H1 (cell line): ENCODE measurements at regions not wholly inside any gene's neighbourhood (a gene's known extent, or its start where the extent isn't known, plus 50 kb on each side); places are given as distances from the start of the nearest gene placed in this dataset.

Source experiments
- CREB1 ChIP-seq: IDR thresholded peaks from 2 replicates; pipeline ENCODE4 v1.6.1; 2012; ENCODE audit warnings: inconsistent platforms
- JUND ChIP-seq: IDR thresholded peaks from 2 replicates; pipeline ENCODE4 v1.6.1; 2011; ENCODE audit warnings: mild to moderate bottlenecking, improper control_type of control experiment, low read length
- SIN3A ChIP-seq, 2 experiments: IDR thresholded peaks in 1 of 2; conservative IDR thresholded peaks in 1 of 2; 2 replicates each; pipeline ENCODE4 v1.6.1; 2011 to 2012; ENCODE audit warnings: low read length in 2 of 2, improper control_type of control experiment in 1 of 2, low read depth in 1 of 2, mild to moderate bottlenecking in 1 of 2
- TAF1 ChIP-seq: IDR thresholded peaks from 2 replicates; pipeline ENCODE4 v1.6.1; 2011; ENCODE audit warnings: mild to moderate bottlenecking, low read depth, low read length
- YY1 ChIP-seq: IDR thresholded peaks from 2 replicates; pipeline ENCODE4 v1.6.1; 2011; ENCODE audit warnings: low read depth, mild to moderate bottlenecking, low read length

GRCh38 chr7:156178214-156178613 is 366.0 kb upstream of the SHH start (continued):
- TF ChIP-seq JUND (no peak), SIN3A (conservative IDR thresholded peaks at IDR 0.05 in 1 of 2, IDR thresholded peaks at IDR 0.05 in 1 of 2; ENCODE audit: low read depth in 1 of 2, low read length in 2 of 2) (no peak), YY1 (no peak), TAF1 (no peak), CREB1 (no peak)
